Suppressor macrophage treated with lipopolysaccharide for 4 hours (primary cell): ENCODE measurements at regions not wholly inside any gene's neighbourhood (a gene's known extent, or its start where the extent isn't known, plus 50 kb on each side); places are given as distances from the start of the nearest gene placed in this dataset.

ENCODE experiments used
- DNase-seq: peaks from one replicate; pipeline ENCODE4 v3.0.0-alpha.2; 2020

DNA sequence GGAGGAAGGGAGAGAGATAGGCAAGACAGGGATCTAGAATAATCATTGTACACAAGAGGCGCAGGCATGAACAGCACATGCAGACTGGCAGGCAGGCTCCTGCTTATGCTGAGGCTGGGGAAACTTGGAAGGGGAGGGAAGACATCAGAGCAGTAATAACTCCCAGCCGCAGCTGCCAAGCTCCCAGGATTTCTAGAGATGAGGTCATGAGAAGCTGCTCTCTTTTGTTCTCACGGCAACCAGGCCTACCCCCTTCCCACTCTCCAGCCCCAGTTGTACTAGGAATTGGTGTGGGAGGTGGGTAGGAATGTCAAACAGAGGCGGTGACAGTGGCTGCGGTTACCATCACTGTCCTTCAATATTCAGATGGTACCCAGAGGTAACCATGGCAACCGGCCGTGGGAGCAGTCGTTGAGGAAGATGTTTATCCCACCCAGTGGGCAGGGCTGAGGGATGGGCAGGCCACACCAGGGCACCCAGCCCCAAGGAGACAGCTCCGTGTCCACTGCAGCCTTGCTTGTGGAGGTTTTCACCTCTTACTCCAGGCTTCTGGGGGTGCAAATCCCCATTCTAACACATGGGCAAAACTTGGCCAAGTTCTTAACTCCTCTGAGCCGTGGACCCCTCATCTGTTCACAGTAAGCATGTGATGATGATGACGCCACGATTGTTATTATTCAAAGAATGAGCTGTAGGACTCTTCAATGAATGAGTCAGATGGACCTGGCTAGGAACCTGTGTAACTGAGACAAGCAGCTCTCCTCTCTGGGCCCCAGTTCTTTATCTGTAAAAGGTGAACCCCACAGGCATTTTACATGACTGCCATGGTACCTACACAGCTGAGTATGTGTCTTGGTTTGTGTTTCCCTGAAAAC is 360.8 kb upstream of the PROK2 start:
- no peak for DNase-seq

GRCh38 chr3:72144773-72145505 is 360.0 kb upstream of the PROK2 start:
- DNase-seq: peak; percentile 65

- no peak for DNase-seq
Measured at GRCh38 chr3:72143966-72144717, 359.2 kb upstream of the PROK2 start.

DNA sequence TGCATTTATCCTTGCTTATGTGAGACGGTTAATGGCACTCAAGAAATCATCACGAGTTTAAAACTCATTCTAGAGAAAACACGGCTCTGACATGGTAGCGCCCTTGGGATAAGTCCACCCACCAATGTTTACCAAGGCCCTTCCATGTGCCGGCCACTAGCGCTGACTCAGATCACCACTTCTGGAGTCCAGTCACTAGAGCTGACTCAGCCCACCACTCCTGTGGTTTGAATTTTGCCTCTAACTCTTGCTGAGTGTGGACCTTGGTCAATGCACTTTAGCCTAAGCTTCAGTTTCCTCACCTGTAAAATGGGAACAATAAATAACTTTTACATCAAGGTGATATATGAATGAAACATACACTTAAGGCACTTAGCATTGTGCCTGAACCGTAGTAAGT is 358.4 kb upstream of the PROK2 start:
- peak; percentile 52 for DNase-seq

DNA sequence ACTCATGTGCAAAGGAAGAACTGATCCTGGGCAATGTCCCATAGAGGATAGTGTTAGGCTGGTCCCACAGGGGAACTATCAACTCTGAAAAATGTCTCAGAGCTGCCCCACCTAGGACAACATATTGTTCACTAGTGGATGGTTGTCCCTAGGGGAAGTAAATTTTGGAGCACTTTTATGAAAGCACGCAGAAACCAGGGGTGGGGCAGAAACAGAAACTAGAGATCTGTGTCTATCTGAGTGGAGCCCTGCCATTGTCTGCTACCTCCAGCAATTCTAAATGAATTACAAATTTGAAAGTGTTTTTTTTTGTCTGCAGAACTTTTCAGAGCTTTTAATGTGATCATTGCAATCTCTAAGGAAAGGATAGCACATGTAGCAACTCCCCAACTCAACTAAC is 357.1 kb upstream of the PROK2 start:
- no peak for DNase-seq

DNA sequence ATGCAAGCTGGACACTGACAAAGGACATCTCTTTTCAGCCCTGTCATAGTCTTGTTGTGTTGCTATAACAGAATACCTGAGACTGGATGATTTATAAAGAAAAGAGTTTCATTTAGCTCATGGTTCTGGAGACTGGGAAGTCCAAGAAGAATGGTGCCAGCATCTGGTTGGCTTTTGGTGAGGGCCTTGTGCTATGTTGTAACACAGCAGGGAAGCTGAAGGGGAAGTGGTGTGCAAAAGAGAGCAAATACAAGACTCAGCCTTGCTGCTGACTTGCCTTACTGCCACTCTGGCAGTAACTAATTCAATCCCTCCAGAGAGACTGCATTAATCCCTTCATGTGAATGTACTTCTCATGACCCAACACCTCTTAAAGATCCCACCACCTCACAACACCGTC is 356.3 kb upstream of the PROK2 start:
- peak; percentile 21 for DNase-seq

DNA sequence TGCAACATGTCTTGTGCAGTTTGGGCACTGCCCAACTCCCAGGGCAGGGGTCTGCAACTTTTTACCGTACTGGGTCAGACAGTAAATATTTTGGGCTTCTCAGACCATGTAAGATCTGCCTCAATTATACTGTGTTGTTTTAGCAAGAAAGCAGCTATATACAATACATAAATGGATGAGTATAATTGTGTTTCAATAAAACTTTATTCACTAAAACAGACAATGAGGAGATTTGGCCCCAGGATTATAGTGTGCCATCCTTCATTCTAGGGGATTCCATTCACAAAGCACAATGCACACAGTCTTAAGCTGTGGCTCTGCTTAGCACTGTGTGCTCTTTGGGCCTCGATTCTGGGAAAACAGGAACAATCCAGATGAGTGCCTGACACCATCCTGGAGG is 354.4 kb upstream of the PROK2 start:
- no peak for DNase-seq

DNA sequence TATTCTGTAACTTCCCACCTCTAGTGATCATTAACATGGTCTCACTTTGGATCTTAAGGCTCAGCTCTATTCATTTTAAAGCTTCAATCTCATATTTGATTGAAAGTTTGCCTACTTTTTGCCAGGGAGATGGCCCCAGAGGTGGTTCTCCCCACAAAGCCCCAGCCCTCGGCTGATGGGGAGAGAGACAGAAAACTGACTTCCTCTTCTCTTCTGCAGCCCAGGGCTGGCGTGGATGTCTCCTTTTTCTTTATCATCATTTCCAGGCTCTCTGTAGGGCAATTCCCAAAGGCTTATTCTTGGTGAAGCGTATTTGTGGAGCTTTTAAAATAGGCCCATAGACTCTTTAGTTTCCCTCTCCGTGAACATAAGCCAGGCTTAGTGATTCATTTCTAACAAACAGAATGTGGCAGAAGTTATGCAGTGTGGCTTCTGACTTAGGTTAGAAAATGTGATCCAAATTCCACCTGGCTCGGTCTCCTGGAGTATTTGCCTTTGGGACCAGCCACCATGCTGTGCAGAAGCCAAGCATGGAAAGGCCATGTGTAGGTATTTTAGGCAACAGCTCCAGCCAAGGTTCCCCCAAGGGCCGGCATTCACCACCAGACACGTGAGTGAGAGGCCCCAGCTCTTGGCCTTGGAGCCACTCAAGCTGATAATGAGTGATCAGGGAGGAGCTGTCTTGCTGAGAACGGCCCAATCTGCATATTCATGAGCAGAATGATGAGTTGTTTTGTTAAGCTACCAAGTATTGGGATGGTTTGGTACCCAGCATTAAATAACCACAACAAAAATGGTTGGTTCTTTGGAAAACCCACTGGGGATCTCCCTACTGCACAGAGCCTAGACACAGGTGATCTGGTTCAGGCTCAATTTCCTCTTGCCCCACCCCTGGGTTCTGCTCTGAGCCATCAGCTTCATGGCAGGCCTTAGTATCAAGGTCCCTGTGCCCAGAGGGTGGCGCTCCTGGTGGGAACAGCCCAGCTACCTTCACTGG is 353.2 kb upstream of the PROK2 start:
- no peak for DNase-seq

- no peak for DNase-seq
Measured at GRCh38 chr3:72135636-72136035, 350.7 kb upstream of the PROK2 start.

DNA sequence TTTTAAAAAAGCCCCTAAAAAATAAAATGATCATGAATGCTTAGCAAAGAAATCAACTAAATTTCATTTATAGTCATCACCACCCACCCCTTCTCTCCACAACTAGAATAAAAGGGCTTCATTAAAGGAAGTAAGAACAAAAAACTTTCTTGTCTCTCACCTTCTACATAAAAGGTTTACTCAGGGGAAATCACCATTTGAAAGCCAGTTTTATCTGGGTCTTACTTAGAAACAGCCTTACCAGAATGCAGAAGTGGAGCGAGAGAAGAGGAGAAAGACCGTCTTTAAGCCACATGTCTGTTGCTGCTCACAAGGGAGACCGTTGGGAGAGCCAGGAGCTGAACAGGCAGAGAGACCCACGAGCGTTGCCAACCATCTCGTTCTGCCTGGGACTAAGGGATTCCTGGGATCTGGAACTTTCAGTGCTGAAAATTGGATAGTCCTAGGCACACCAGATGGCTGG is 350.1 kb upstream of the PROK2 start:
- DNase-seq: no peak

DNA sequence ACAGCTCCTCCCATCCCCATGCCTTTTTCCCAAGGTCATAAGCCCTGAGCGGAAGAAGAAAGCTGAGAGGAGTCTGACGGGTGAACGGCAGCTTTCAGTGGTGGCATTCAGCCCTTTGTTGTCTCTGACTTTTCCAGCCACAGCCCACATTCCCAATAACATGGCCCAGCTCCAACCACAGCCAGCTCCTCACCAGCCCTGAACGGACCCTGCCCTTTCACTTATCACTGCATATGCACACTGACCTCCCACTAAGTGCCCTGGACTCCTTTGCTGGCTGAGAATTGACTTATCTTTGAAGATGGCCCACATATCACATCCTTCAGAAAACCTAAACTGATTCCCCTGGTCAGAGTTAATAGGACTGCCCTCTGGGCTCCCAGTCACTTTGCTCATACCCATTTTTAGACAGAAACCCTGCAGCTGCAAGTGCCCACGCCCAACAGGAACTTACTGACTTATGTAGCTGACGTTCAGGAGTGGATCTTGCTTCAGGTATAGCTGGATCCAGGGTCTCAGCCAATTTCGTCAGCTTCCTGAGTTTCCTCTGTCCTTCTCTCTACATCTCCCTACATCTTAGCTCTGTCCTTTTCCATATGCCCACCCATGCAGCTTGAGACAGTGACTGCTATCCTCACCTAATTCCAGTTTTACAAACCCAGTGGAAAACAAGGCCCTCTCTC is 348.5 kb upstream of the PROK2 start:
- DNase-seq: no peak

DNA sequence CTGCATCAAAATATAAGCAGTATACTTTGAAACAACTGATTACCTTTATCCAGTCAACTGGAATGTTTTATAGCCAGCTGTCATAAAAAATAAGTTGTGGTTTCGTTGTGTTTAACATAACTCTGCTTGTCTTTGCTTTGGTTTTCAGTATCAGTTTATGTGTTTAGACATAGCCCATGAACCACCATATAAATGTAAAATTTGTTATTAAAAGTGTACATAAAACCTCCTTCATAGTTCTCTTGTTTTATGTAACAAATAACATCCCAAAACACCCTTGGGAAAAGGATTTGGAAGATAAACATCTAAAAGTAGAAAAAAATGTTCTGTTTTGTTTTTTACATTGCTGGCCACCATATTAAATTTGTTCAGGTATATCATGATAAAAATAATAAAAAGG is 347.0 kb upstream of the PROK2 start:
- no peak for DNase-seq

- DNase-seq: no peak
Measured at GRCh38 chr3:72130565-72130964, 345.6 kb upstream of the PROK2 start.

GRCh38 chr3:72129501-72130094 is 344.6 kb upstream of the PROK2 start:
- DNase-seq: no peak

DNA sequence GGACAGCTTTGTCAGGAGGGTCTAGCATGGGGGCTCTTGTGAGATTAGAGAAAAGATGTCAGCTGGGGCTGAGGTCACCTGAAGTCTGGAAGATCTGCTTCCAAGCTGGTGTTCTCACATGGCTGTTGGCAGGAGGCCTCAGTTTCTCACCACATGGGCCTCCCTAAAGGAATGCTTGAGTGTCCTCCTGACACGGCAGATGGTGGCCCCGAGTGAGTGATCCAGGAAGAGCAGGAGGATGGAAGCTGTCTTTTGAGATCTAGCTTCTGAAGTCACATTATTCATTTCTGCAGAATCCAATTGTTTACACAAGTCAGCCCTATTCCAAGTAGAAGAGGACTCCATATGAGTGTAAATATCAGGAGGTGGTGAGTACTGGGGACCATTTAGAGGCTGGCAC is 344.0 kb upstream of the PROK2 start:
- DNase-seq: no peak

DNA sequence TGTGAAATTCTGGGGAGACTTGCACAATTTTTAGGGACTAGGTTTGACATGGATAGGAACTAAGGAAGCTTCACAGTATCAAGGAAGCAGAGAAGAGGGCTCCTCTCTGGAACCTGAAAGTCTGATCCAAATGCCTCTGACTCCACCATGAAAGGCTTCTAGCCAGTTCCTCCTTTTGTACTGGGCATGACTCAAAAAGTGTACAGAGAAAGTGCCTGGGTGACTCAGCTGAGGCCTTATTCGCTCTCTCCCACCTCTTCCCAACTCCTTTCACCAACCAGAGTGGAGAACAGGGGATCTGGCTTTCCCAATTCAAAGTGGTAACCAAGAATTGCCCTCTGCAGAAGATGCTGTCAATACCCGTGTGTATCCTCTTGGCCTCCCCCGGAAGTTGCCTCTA is 342.9 kb upstream of the PROK2 start:
- peak; percentile 93 for DNase-seq

- DNase-seq: no peak
Measured at GRCh38 chr3:72127224-72127612, 342.3 kb upstream of the PROK2 start.

DNA sequence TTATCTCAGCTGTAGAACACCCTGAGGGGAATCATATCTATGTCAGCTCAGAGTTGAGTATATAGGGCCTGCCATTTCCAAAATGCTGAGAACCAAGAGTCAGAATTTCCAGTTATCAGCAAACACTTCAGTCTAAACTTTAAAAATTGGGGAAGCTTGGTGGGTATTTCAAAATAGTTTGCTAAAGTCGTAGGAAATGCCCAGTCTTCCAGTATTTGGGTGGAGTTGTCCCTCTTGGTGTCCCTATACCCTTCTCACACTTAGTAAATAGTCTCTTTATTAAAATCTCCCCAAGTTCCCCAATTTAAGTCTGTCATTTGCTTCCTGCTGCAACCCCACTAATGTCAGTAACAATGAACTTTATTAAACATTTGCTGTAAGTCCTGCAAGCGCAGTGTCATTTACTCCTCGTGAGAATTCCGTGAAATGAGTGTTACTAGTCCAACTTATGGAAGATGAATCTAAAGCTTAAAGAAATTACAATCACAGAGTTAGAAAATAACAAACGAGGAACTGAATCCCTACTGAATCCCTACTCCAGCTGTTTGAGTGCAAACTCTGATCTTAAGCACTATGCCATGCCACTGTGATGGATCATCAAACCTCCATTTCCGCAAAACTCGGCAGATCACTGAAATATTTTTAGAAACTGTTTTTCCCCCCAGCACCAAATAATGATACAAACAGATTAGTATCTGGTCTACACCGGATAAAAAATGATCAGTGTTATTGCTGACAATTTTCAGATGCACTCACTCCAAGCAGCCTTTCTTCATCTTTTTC is 341.7 kb upstream of the PROK2 start:
- peak; percentile 78 for DNase-seq

- no peak for DNase-seq
Measured at GRCh38 chr3:72123908-72124441, 339.0 kb upstream of the PROK2 start.
